ENCODE measurements at regions not wholly inside any gene's neighbourhood (a gene's known extent, or its start where the extent isn't known, plus 50 kb on each side); places are given as distances from the start of the nearest gene placed in this dataset.

DNA sequence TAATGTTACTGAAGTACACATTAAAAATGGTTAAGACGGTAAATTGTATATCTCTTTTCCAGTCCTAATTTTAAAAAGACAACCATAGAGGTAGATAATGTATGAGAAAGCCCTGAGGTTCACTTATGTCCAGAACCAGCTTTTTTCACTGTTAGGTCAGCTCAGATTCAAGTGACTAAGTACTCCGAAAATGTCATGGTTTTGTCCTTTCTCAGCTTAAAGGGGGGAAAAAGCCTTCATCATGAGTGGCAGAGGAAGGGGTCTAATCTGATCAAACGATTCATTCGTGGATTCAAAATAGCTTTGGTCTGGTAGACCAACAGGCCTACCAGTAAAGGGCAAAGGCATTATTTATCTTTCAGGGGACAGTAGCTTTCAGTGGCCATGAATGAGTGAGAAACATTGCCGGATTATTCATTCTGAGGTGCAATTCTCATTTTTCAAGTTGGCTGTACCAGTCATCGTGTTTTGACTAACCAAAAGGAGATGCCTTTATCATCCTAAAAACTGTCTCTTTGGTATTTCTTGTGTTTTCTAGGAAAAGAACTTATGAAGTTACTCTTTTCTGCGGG, 208.4 kb downstream of the HHIPL2 start:
- no peak overlapping the region for H3K4me3 ChIP-seq (ENCODE audit: low read depth, low read length)
- H3K36me3 ChIP-seq (ENCODE audit: control insufficient read depth, insufficient read depth, low read length) = no peaks in the 10 kb centered on the region
- no peaks in the 10 kb centered on the region for H3K4me1 ChIP-seq
- no peak overlapping the region for H3K9ac ChIP-seq
- TF ChIP-seq, protein P1, sequence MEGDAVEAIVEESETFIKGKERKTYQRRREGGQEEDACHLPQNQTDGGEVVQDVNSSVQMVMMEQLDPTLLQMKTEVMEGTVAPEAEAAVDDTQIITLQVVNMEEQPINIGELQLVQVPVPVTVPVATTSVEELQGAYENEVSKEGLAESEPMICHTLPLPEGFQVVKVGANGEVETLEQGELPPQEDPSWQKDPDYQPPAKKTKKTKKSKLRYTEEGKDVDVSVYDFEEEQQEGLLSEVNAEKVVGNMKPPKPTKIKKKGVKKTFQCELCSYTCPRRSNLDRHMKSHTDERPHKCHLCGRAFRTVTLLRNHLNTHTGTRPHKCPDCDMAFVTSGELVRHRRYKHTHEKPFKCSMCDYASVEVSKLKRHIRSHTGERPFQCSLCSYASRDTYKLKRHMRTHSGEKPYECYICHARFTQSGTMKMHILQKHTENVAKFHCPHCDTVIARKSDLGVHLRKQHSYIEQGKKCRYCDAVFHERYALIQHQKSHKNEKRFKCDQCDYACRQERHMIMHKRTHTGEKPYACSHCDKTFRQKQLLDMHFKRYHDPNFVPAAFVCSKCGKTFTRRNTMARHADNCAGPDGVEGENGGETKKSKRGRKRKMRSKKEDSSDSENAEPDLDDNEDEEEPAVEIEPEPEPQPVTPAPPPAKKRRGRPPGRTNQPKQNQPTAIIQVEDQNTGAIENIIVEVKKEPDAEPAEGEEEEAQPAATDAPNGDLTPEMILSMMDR (IDR thresholded peaks at IDR 0.05) = no peak
- no peaks in the 10 kb centered on the region for H3K27me3 ChIP-seq (ENCODE audit: control insufficient read depth, insufficient read depth, low read length)
- no peak overlapping the region for H3K4me2 ChIP-seq (ENCODE audit: low read length)
- H3K27ac ChIP-seq = no peak overlapping the region
- H2AFZ ChIP-seq = no peak overlapping the region
- no peaks in the 10 kb centered on the region for H3K79me2 ChIP-seq
- no peaks in the 10 kb centered on the region for H3K9me3 ChIP-seq (ENCODE audit: control insufficient read depth, low read length)

DNA sequence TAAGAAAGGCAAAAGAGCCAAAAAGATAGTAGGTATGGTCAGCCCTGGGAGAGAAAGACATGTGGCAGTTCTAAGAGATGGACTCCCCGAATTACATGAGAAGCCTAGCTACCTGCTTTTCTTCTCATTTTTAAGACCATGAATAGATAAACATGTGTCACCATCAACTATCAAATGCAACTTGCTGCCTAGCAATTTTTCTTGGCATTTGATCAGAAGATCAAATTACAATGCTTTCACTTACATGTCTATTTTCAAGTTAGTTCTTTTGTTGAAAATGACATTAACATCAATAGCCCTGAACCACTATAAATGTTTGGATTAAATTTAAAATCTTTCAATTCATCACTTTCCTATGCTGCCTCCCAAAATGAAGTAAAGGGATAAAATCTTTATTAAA, 212.3 kb downstream of the HHIPL2 start:
- Histone ChIP-seq H3K9ac (no peak overlapping the region), H3K9me3 (ENCODE audit: control insufficient read depth, low read length) (no peaks in the 10 kb centered on the region), H2AFZ (no peak overlapping the region), H3K36me3 (ENCODE audit: control insufficient read depth, insufficient read depth, low read length) (no peaks in the 10 kb centered on the region), H3K4me2 (ENCODE audit: low read length) (no peak overlapping the region), H3K4me3 (ENCODE audit: low read depth, low read length) (no peak overlapping the region), H3K4me1 (no peaks in the 10 kb centered on the region), H3K79me2 (no peaks in the 10 kb centered on the region), H3K27me3 (ENCODE audit: control insufficient read depth, insufficient read depth, low read length) (no peaks in the 10 kb centered on the region), H3K27ac (no peak overlapping the region)
- TF ChIP-seq, protein P1 (IDR thresholded peaks at IDR 0.05) = no peak

DNA sequence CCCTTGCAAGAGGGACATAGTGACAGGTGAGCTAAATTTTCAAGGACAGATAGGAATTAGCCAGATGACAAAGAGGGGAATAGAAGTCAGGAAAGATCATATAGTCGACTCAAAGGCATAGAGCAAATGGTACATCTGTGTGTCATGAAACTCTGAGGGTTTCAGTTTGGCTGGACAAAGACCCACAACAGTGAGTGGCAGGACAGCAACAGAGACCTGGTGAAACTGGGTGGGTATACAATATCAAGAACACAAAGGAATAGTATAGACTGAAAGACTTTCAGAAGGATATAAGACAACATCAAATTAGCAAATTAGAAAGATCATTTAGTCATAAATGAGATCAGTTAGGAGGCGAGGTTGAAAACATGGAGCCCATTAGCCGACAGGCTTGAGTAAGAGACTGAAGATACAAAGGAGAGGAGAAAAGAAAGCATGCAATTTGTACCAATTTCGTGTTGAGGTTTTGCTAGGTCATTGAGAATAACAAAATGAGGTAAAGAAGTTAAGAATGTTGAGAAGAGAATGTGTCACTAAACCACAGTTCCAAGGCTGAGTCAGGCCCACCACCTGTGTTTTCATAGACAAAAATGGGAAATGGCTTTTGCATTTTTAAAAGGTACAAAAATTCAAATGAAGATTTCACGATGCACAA, 213.8 kb downstream of the HHIPL2 start:
- no peaks in the 10 kb centered on the region for H3K4me1 ChIP-seq
- H3K4me2 ChIP-seq (ENCODE audit: low read length) = no peak overlapping the region
- no peak overlapping the region for H3K9ac ChIP-seq
- H3K79me2 ChIP-seq = no peaks in the 10 kb centered on the region
- H3K27me3 ChIP-seq (ENCODE audit: control insufficient read depth, insufficient read depth, low read length) = no peaks in the 10 kb centered on the region
- H3K4me3 ChIP-seq (ENCODE audit: low read depth, low read length) = no peak overlapping the region
- H3K27ac ChIP-seq = no peak overlapping the region
- H2AFZ ChIP-seq = no peak overlapping the region
- H3K36me3 ChIP-seq (ENCODE audit: control insufficient read depth, insufficient read depth, low read length) = no peaks in the 10 kb centered on the region
- TF ChIP-seq, protein P1 (IDR thresholded peaks at IDR 0.05) = no peak
- no peaks in the 10 kb centered on the region for H3K9me3 ChIP-seq (ENCODE audit: control insufficient read depth, low read length)

DNA sequence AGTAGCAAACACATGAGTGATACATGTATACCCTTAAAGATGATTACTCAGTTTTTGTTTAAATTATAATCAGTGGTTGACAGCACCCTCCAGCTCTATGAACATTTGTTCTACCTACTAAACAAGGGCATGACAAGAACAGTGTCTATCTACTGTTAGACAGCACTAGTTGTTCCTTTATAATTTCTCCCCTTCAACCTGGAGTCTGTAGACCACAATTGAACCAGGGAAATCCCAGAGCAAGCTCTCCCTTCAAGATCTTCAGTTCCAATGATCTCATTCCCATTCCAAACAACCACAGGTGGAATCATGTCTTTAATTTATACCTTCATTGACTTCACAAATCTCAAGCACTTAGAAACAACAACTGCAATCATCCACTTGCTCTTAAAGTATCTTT, 216.1 kb downstream of the HHIPL2 start:
- TF ChIP-seq, protein P1 (IDR thresholded peaks at IDR 0.05) = no peak
- Histone ChIP-seq H3K4me2 (ENCODE audit: low read length) (no peak overlapping the region), H3K27ac (no peak overlapping the region), H3K9me3 (ENCODE audit: control insufficient read depth, low read length) (no peaks in the 10 kb centered on the region), H3K79me2 (no peaks in the 10 kb centered on the region), H3K36me3 (ENCODE audit: control insufficient read depth, insufficient read depth, low read length) (no peaks in the 10 kb centered on the region), H3K9ac (no peak overlapping the region), H3K4me1 (no peaks in the 10 kb centered on the region), H3K4me3 (ENCODE audit: low read depth, low read length) (no peak overlapping the region), H2AFZ (no peak overlapping the region), H3K27me3 (ENCODE audit: control insufficient read depth, insufficient read depth, low read length) (no peaks in the 10 kb centered on the region)

DNA sequence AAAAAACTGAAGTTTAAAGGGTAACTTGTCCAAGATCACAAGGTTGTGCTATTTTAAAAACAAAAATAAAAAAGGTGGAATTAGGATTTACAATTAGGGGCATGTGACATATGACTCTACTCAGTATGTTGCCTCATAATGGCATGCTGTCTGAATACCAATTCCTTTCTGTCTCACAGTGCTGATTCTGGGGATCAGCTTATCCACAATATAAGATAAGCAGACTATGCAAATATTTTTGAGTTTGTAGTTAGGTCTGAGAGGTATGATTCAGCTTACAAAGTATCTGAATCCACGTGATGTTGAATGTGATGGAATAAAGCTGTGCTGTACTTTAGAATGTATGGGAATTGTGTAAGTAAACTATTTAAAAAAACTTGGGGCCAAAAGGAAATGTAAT, 216.6 kb downstream of the HHIPL2 start:
- no peak overlapping the region for H3K27ac ChIP-seq
- no peaks in the 10 kb centered on the region for H3K9me3 ChIP-seq (ENCODE audit: control insufficient read depth, low read length)
- no peaks in the 10 kb centered on the region for H3K36me3 ChIP-seq (ENCODE audit: control insufficient read depth, insufficient read depth, low read length)
- H3K9ac ChIP-seq = no peak overlapping the region
- no peak overlapping the region for H3K4me2 ChIP-seq (ENCODE audit: low read length)
- TF ChIP-seq, protein P1 (IDR thresholded peaks at IDR 0.05) = no peak
- no peaks in the 10 kb centered on the region for H3K4me1 ChIP-seq
- no peak overlapping the region for H3K4me3 ChIP-seq (ENCODE audit: low read depth, low read length)
- H2AFZ ChIP-seq = no peak overlapping the region
- H3K79me2 ChIP-seq = no peaks in the 10 kb centered on the region
- no peaks in the 10 kb centered on the region for H3K27me3 ChIP-seq (ENCODE audit: control insufficient read depth, insufficient read depth, low read length)
